T-helper 1 cell (primary cell): ENCODE measurements at regions not wholly inside any gene's neighbourhood (a gene's known extent, or its start where the extent isn't known, plus 50 kb on each side); places are given as distances from the start of the nearest gene placed in this dataset.
"Not testable (repeated sequence)": the region's sequence is repeated elsewhere in the genome, so short reads cannot be mapped to it uniquely, and the experiment has no call there.

Experiments used
- DNase-seq, 5 donors: peaks; one replicate each; pipeline ENCODE4 v3.0.0-alpha.2; 2012 to 2020

- DNase-seq: no peak
Measured at GRCh38 chr18:52087140-52087539, 252.9 kb upstream of the DCC start.

GRCh38 chr18:52090005-52090404, 250.0 kb upstream of the DCC start:
- DNase-seq: no peak

- no peak for DNase-seq
Measured at GRCh38 chr18:52093171-52093570, 246.8 kb upstream of the DCC start.

GRCh38 chr18:52118684-52119083, 221.3 kb upstream of the DCC start:
- DNase-seq: no peak

- DNase-seq: no peak
Measured at GRCh38 chr18:52130624-52131301, 209.2 kb upstream of the DCC start.

GRCh38 chr18:52131845-52132244, 208.2 kb upstream of the DCC start:
- DNase-seq: no peak

GRCh38 chr18:52136532-52136931, 203.5 kb upstream of the DCC start:
- no peak for DNase-seq

GRCh38 chr18:52140986-52141385, 199.0 kb upstream of the DCC start:
- DNase-seq: no peak

- no peak for DNase-seq
Measured at GRCh38 chr18:52150050-52150449, 189.9 kb upstream of the DCC start.

GRCh38 chr18:52152036-52152435, 188.0 kb upstream of the DCC start:
- no peak for DNase-seq

- no peak for DNase-seq
Measured at GRCh38 chr18:52156166-52156565, 183.8 kb upstream of the DCC start.

- no peak for DNase-seq
Measured at GRCh38 chr18:52160636-52161035, 179.4 kb upstream of the DCC start.

GRCh38 chr18:52163478-52163877, 176.5 kb upstream of the DCC start:
- no peak for DNase-seq

- not testable (repeated sequence) for DNase-seq
Measured at GRCh38 chr18:52168131-52168530, 171.9 kb upstream of the DCC start.

GRCh38 chr18:52174220-52174619, 165.8 kb upstream of the DCC start:
- DNase-seq: no peak

- no peak for DNase-seq
Measured at GRCh38 chr18:52175406-52175805, 164.6 kb upstream of the DCC start.

GRCh38 chr18:52183107-52183506, 156.9 kb upstream of the DCC start:
- no peak for DNase-seq

GRCh38 chr18:52190195-52190594, 149.8 kb upstream of the DCC start:
- no peak for DNase-seq

- no peak for DNase-seq
Measured at GRCh38 chr18:52190631-52191030, 149.4 kb upstream of the DCC start.

- no peak for DNase-seq
Measured at GRCh38 chr18:52200406-52200805, 139.6 kb upstream of the DCC start.

GRCh38 chr18:52200921-52201663, 138.9 kb upstream of the DCC start:
- DNase-seq: no peak

- DNase-seq: no peak
Measured at GRCh38 chr18:52208646-52209045, 131.4 kb upstream of the DCC start.

GRCh38 chr18:52216109-52216508, 123.9 kb upstream of the DCC start:
- no peak for DNase-seq

GRCh38 chr18:52216666-52217065, 123.3 kb upstream of the DCC start:
- DNase-seq: no peak

GRCh38 chr18:52219102-52219501, 120.9 kb upstream of the DCC start:
- DNase-seq: no peak
